A673 (cell line): ENCODE measurements at regions not wholly inside any gene's neighbourhood (a gene's known extent, or its start where the extent isn't known, plus 50 kb on each side); places are given as distances from the start of the nearest gene placed in this dataset.

Source experiments
- BruUV-seq: library from RNA; stranded (reverse); fragments of 400-500 nt; replicated peaks from 2 replicates; lab custom pipeline; 2021; lab: Mats Ljungman, UMichigan
- CTCF ChIA-PET: fragments of 300-600 bp; sonication (Branson Sonifier 250); formaldehyde crosslinking; loops from one replicate; lab custom pipeline; 2022; ENCODE audit warnings: antibody characterized with exemption; lab: Charles Lee
- POLR2A ChIA-PET: fragments of 300-600 bp; sonication (Branson Sonifier 250); formaldehyde crosslinking; loops from one replicate; lab custom pipeline; 2022; ENCODE audit warnings: antibody characterized with exemption; ENCODE audit not compliant: low non-redundant PET; lab: Charles Lee
- DNase-seq: peaks from one replicate; pipeline ENCODE4 v3.0.0-alpha.2; 2015; ENCODE audit warnings: low spot score
- H3K27ac ChIP-seq: fragments of 200-600 bp; sonication (generic); 2 replicates; pipeline ENCODE4 v1.5.1; 2016; ENCODE audit warnings: mixed run types, low read depth, mild to moderate bottlenecking, mixed read lengths, antibody characterized with exemption, low read length; ENCODE audit not compliant: poor library complexity, severe bottlenecking
- H3K27me3 ChIP-seq: fragments of 200-600 bp; sonication (generic); replicated peaks from 2 replicates; pipeline ENCODE4 v1.6.1; 2017; ENCODE audit warnings: mixed run types, low read depth, mild to moderate bottlenecking, mixed read lengths, antibody characterized with exemption, low read length; ENCODE audit not compliant: insufficient read depth, poor library complexity
- H3K36me3 ChIP-seq: fragments of 200-600 bp; sonication (generic); 2 replicates; pipeline ENCODE4 v1.6.1; 2016; ENCODE audit warnings: mixed run types, mild to moderate bottlenecking, mixed read lengths, antibody characterized with exemption, low read length; ENCODE audit not compliant: insufficient read depth, poor library complexity, severe bottlenecking
- H3K4me1 ChIP-seq: fragments of 200-600 bp; sonication (generic); 2 replicates; pipeline ENCODE4 v1.6.1; 2017; ENCODE audit warnings: mixed run types, mild to moderate bottlenecking, mixed read lengths, antibody characterized with exemption, low read length; ENCODE audit not compliant: insufficient read depth, poor library complexity, severe bottlenecking
- H3K4me3 ChIP-seq: fragments of 200-600 bp; sonication (generic); 2 replicates; pipeline ENCODE4 v1.5.1; 2016; ENCODE audit warnings: low read depth, mixed run types, mild to moderate bottlenecking, mixed read lengths, low read length; ENCODE audit not compliant: poor library complexity, severe bottlenecking
- H3K9me3 ChIP-seq: fragments of 200-600 bp; sonication (generic); 2 replicates; pipeline ENCODE4 v1.6.1; 2016; ENCODE audit warnings: mixed run types, low read depth, mild to moderate bottlenecking, mixed read lengths, antibody characterized with exemption, low read length; ENCODE audit not compliant: poor library complexity, severe bottlenecking
- CTCF ChIP-seq: fragments of 300-800, 200-600 bp; sonication (generic); conservative IDR thresholded peaks from 2 replicates; pipeline ENCODE4 v1.5.1; 2017; ENCODE audit warnings: low read depth, mild to moderate bottlenecking, antibody characterized with exemption, low read length, moderate library complexity, mixed read lengths
- EZH2 ChIP-seq: fragments of 200-600 bp; sonication (generic); IDR thresholded peaks from 2 replicates; pipeline ENCODE4 v1.6.1; 2017; ENCODE audit warnings: borderline replicate concordance, low read depth, mild to moderate bottlenecking, mixed read lengths, antibody characterized with exemption, low read length; ENCODE audit not compliant: poor library complexity, severe bottlenecking
- intact Hi-C: fragments of 100-400 bp; cut with micrococcal nuclease; formaldehyde crosslinking; loops from one replicate; pipeline ENCODE4 v1.10.0; 2022; ENCODE audit not compliant: unreplicated experiment

GRCh38 chr2:104047516-104047915, 806.4 kb upstream of the POU3F3 start:
- Histone ChIP-seq H3K27me3 (peaks cover 2% of the 10 kb centered on the region), H3K4me3 (no peak overlapping the region), H3K4me1 (no peaks in the 10 kb centered on the region), H3K9me3 (no peaks in the 10 kb centered on the region), H3K27ac (no peak overlapping the region), H3K36me3 (no peaks in the 10 kb centered on the region)
- intact Hi-C loops = no loop called here
- BruUV-seq = no TSS peak
- no peak for DNase-seq
- TF ChIP-seq CTCF (no peak), EZH2 (no peak)
- ChIA-PET POLR2A (no interaction called here), CTCF (no interaction called here)

- no TSS peak for BruUV-seq
Measured at GRCh38 chr2:104049438-104049837, 804.5 kb upstream of the POU3F3 start.

GRCh38 chr2:104049981-104050380, 803.9 kb upstream of the POU3F3 start:
- CTCF ChIA-PET = no interaction called here
- no peak overlapping the region for H3K4me3 ChIP-seq
- no peaks in the 10 kb centered on the region for H3K36me3 ChIP-seq
- DNase-seq = no peak
- no peak overlapping the region for H3K27ac ChIP-seq
- no peaks in the 10 kb centered on the region for H3K4me1 ChIP-seq
- BruUV-seq = no TSS peak
- peaks cover 2% of the 10 kb centered on the region for H3K27me3 ChIP-seq
- no peaks in the 10 kb centered on the region for H3K9me3 ChIP-seq
- TF ChIP-seq EZH2 (no peak), CTCF (no peak)
- POLR2A ChIA-PET = interaction anchor here (0.6 kb wide), 1 partner anchor 775 kb away, joined by 6 read pairs; no protein-coding TSS in a partner anchor
- intact Hi-C loops = no loop called here

More at GRCh38 chr2:104049438-104049837, 804.5 kb upstream of the POU3F3 start:
- no peaks in the 10 kb centered on the region for H3K4me1 ChIP-seq
- POLR2A ChIA-PET = interaction anchor here (0.6 kb wide), 1 partner anchor 775 kb away, joined by 6 read pairs; no protein-coding TSS in a partner anchor
- no peaks in the 10 kb centered on the region for H3K36me3 ChIP-seq
- intact Hi-C loops = no loop called here
- no peak overlapping the region for H3K4me3 ChIP-seq
- DNase-seq = no peak
- TF ChIP-seq CTCF (no peak), EZH2 (no peak)
- peaks cover 2% of the 10 kb centered on the region for H3K27me3 ChIP-seq
- H3K27ac ChIP-seq = no peak overlapping the region
- H3K9me3 ChIP-seq = no peaks in the 10 kb centered on the region
- CTCF ChIA-PET = no interaction called here
